Brain microvascular endothelial cell (primary cell): ENCODE measurements at regions not wholly inside any gene's neighbourhood (a gene's known extent, or its start where the extent isn't known, plus 50 kb on each side); places are given as distances from the start of the nearest gene placed in this dataset.

Experiments used
- DNase-seq: peaks from one replicate; pipeline ENCODE4 v3.0.0-alpha.2; 2020
- H3K27ac ChIP-seq: fragments of 250-450 bp; sonication (Bioruptor Pico); 2 replicates; pipeline ENCODE4 v1.5.1; 2020; ENCODE audit warnings: mild to moderate bottlenecking, moderate library complexity
- H3K27me3 ChIP-seq: fragments of 250-450 bp; sonication (Bioruptor Pico); replicated peaks from 2 replicates; pipeline ENCODE4 v1.5.1; 2020; ENCODE audit warnings: mild to moderate bottlenecking
- H3K36me3 ChIP-seq: fragments of 250-450 bp; sonication (Bioruptor Pico); replicated peaks from 2 replicates; pipeline ENCODE4 v1.5.1; 2020; ENCODE audit warnings: mild to moderate bottlenecking
- H3K4me3 ChIP-seq: 2 replicates; pipeline ENCODE4 v1.5.1; 2011; ENCODE audit warnings: low read depth, mild to moderate bottlenecking, control low read depth, low read length, moderate library complexity
- in situ Hi-C: cut with HindIII; loops from 2 replicates; pipeline ENCODE4 v1.10.0; 2017; ENCODE audit warnings: low sequenced_read_pairs, low pct_ligation_motif_present
- TF ChIP-seq, protein P1 (sequence below): IDR thresholded peaks from 2 replicates; pipeline ENCODE4 v1.5.1; 2011; ENCODE audit warnings: low read depth, mild to moderate bottlenecking, moderate library complexity, low read length, control low read depth, inconsistent platforms; ENCODE audit errors: missing control alignments

DNA sequence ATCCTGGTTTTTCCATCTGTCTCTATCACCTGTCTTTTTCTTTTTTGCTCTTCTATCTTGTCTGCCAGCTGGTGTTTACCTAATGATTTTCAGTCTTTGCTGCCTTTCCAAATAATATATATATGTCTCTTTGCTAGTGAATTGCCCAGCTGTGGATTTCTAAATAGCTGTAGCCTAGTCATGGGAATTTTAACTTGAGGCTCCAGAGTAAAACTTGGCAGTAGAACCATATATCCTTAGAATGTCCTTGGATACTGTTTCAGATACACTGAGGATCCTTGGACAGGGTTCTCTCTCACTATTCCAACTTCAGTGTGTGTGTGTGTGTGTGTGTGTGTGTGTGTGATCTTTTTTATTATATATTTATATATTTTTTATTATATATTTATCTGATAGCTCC is 2285.3 kb downstream of the LRRC4C start:
- Histone ChIP-seq H3K27me3 (no peaks in the 10 kb centered on the region), H3K27ac (no peak overlapping the region), H3K4me3 (no peak overlapping the region), H3K36me3 (no peaks in the 10 kb centered on the region)
- in situ Hi-C loops: no loop called here
- DNase-seq: no peak
- TF ChIP-seq, protein P1, sequence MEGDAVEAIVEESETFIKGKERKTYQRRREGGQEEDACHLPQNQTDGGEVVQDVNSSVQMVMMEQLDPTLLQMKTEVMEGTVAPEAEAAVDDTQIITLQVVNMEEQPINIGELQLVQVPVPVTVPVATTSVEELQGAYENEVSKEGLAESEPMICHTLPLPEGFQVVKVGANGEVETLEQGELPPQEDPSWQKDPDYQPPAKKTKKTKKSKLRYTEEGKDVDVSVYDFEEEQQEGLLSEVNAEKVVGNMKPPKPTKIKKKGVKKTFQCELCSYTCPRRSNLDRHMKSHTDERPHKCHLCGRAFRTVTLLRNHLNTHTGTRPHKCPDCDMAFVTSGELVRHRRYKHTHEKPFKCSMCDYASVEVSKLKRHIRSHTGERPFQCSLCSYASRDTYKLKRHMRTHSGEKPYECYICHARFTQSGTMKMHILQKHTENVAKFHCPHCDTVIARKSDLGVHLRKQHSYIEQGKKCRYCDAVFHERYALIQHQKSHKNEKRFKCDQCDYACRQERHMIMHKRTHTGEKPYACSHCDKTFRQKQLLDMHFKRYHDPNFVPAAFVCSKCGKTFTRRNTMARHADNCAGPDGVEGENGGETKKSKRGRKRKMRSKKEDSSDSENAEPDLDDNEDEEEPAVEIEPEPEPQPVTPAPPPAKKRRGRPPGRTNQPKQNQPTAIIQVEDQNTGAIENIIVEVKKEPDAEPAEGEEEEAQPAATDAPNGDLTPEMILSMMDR: no peak

DNA sequence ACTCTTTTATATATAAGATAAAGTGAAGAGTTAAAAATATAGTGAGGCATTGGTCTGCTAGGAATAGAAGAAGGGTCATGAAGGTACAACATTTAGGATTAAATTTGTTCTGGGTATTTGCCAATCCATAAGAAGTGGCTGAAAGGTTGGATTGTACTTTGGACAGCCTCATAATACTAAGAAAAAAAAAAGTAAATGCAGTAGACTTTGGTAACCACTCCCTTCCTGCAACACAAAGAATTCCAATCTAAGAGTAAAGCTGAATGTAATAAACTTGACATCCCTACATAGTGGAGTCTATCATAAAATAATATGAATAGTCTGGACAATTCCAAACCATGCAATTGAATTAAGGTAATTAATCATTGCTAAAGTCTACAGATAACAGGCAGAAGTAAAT is 2294.4 kb downstream of the LRRC4C start:
- DNase-seq: no peak
- H3K36me3 ChIP-seq: no peaks in the 10 kb centered on the region
- H3K27me3 ChIP-seq: no peaks in the 10 kb centered on the region
- in situ Hi-C loops: no loop called here
- H3K4me3 ChIP-seq: no peak overlapping the region
- TF ChIP-seq, protein P1: no peak
- H3K27ac ChIP-seq: no peak overlapping the region

DNA sequence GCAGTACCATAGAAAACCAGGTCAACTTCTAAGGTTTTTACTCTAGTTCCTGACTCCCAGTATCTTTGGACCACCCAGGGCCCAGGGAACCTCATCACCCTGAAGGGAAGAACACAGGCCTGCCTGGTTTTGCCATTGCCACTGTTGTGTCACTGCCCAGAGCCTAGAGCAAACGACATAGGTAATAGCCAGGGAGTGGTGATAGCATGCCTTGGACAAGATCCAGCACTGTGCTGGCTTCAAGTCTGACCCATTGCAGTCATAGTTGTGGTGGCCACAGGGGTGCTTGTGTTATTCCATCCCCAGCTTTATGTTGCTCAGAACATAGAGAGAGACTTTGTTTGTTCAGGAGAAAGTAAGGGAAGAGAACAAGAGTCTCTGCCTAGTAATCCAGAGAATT is 2310.2 kb downstream of the LRRC4C start:
- no peak for DNase-seq
- Histone ChIP-seq H3K27me3 (no peaks in the 10 kb centered on the region), H3K36me3 (no peaks in the 10 kb centered on the region), H3K27ac (no peak overlapping the region), H3K4me3 (no peak overlapping the region)
- TF ChIP-seq, protein P1: no peak
- in situ Hi-C loops: no loop called here

DNA sequence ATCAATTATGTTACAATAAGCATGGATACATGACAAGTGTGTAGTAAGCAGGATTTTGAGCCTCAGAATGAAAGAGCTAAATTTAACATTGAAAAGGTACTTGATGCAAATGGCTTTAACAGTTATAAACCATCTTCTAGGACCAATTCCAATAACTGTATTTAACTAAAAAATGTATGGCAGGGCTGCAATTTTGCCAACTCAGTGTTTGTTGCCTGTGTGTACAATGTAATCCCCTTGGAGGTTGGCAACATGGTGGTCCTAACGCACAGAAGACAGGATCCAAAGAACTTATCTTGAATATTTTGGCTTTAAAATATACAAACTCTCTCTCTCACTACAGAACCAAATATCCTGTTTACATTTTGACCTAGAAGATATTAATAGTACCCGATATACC is 2314.1 kb downstream of the LRRC4C start:
- in situ Hi-C loops: no loop called here
- Histone ChIP-seq H3K27ac (no peak overlapping the region), H3K27me3 (no peaks in the 10 kb centered on the region), H3K36me3 (no peaks in the 10 kb centered on the region), H3K4me3 (no peak overlapping the region)
- TF ChIP-seq, protein P1: no peak
- DNase-seq: no peak

DNA sequence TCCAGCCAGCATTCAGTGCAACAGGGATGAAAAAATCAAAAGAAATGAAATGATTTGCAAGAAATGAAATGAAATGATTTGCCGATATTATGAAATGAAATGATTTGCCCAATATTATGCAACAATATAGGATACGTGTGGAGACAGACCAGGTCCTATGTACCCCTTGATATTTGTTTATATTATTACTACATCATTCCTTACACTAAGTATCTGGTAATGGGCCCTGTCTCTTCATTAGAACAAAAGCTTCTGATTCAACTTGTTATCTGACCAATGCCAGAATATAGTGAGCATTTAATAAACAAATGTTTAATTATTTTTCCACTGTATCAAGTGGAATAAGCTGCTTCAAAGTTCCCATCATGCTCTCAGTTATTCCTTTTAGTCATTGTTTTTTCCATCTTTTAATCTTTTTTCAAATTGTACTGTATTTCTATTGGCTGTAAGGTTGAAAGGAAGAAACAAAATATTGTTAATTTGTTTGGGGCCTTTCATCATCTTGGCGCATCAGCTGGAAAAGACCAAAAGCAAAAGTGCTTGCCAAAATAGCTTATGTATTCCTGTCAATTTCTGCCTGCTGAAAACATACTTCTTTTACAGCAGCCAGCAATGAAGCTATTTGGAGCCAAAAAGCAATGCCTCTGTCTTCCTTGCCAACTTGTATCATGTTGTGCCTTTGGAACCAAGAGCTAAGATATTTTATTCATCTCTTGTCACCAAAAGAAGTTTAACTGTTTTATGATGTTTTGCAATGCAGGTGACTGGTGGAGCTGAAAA is 2314.9 kb downstream of the LRRC4C start:
- Histone ChIP-seq H3K27me3 (no peaks in the 10 kb centered on the region), H3K4me3 (no peak overlapping the region), H3K27ac (no peak overlapping the region), H3K36me3 (no peaks in the 10 kb centered on the region)
- TF ChIP-seq, protein P1: no peak
- in situ Hi-C loops: no loop called here
- DNase-seq: no peak

DNA sequence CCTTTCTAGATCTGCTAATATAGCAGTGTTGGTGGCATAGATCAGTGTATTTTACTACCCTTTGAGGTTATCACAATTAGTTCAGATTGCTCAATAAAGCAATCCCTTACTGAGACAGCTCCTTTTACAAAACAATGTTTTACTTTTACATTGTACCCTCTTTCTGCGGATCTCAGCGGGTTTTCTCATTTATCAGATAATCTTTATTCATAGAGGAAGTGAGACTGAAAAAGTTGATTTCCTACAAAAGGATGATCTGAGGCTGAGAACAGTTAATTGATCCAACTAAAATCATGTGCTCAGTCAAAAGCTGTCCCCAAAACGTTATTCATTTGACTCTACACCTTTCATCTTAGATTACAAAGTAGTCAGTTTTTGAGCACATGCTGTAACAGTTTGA is 2319.9 kb downstream of the LRRC4C start:
- in situ Hi-C loops: no loop called here
- TF ChIP-seq, protein P1: no peak

More for the DNA sequence above, 2319.9 kb downstream of the LRRC4C start:
- Histone ChIP-seq H3K36me3 (no peaks in the 10 kb centered on the region), H3K4me3 (no peak overlapping the region), H3K27me3 (no peaks in the 10 kb centered on the region), H3K27ac (no peak overlapping the region)
- no peak for DNase-seq
